Epithelial cell of proximal tubule (primary cell): ENCODE measurements at regions not wholly inside any gene's neighbourhood (a gene's known extent, or its start where the extent isn't known, plus 50 kb on each side); places are given as distances from the start of the nearest gene placed in this dataset.

ENCODE experiments used
- DNase-seq: peaks from one replicate; pipeline ENCODE4 v3.0.0-alpha.2; 2011; ENCODE audit warnings: low read depth
- H3K4me3 ChIP-seq: 2 replicates; pipeline ENCODE4 v1.5.1; 2011; ENCODE audit warnings: low read depth, mild to moderate bottlenecking, low read length
- TF ChIP-seq, protein P1 (sequence below): conservative IDR thresholded peaks from 2 replicates; pipeline ENCODE4 v1.5.1; 2012; ENCODE audit warnings: low read depth, mild to moderate bottlenecking, low read length

DNA sequence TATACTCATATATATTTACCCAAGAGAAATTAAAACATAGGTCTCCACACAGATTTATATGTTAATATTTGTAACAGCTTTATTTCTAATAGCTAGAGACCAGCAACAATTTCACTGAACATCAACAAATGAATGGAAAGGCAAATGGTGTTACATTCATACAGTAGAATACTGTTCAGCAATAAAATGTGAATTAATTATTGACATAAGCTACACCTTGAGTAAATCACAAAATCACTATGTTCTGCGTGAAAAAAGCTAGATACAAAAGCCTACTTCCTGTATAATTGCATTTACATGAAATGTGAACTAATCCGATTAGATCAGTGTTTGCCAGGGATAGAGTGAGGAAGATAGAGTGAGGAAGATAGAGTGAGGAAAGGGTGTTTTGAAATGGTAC is 945.7 kb downstream of the SQOR start:
- DNase-seq = no peak
- TF ChIP-seq, protein P1, sequence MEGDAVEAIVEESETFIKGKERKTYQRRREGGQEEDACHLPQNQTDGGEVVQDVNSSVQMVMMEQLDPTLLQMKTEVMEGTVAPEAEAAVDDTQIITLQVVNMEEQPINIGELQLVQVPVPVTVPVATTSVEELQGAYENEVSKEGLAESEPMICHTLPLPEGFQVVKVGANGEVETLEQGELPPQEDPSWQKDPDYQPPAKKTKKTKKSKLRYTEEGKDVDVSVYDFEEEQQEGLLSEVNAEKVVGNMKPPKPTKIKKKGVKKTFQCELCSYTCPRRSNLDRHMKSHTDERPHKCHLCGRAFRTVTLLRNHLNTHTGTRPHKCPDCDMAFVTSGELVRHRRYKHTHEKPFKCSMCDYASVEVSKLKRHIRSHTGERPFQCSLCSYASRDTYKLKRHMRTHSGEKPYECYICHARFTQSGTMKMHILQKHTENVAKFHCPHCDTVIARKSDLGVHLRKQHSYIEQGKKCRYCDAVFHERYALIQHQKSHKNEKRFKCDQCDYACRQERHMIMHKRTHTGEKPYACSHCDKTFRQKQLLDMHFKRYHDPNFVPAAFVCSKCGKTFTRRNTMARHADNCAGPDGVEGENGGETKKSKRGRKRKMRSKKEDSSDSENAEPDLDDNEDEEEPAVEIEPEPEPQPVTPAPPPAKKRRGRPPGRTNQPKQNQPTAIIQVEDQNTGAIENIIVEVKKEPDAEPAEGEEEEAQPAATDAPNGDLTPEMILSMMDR = no peak
- H3K4me3 ChIP-seq = no peak overlapping the region

DNA sequence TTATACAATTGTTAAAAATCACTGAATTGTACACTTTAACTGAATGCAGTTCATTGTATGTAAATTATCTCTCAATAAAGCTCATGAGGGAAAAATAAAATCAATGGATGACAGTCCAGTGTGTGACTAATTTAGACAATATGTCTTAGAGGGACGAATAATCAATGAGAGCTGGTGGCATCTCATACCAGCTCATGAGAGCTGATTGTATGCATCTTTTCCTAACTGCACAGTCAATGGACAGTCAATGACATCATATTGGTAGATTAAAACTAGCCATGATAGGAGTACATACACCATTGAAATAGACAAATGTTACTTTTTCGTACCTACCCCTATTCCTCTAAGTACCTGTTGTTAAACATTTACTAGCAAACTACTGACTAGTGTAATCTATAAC is 946.1 kb downstream of the SQOR start:
- no peak for DNase-seq
- no peak overlapping the region for H3K4me3 ChIP-seq
- TF ChIP-seq, protein P1 = no peak

DNA sequence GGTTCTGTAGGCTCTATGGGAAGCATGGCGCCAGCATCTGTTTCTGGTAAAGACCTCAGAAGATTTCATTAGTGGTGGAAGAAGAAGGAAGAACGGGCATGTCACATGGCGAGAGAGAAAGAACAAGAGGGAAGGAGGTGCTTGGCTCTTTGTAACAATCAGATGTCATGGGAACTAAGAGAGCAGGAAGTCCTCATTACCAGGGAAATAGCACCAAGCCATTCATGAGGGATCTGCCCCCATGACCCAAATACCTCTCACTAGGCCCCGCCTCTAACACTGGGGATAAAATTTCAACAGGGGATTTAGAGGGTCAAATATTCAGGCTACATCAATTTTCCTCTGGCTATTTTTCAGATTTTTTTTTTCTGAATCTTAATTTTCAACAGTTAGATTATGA is 954.3 kb downstream of the SQOR start:
- no peak for DNase-seq
- H3K4me3 ChIP-seq = no peak overlapping the region
- TF ChIP-seq, protein P1 = no peak

DNA sequence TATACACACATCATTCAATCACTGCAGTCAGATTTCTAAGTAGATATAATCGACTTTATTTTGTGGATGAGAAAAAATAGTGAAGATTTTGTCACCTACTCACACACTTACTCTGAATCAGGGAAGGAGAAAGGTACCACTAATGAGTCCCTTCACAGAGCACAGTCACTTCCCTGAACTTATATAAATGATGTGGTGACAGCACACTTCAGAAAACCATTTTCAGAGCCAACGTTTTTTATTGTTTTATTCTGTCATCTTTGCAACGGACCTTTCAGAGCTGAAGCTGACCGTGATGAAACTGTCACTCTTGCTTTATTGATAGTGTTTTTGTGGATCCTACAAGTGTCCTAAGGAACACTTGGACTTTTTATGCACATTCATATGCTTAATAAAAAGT is 956.6 kb downstream of the SQOR start:
- TF ChIP-seq, protein P1 = no peak
- H3K4me3 ChIP-seq = no peak overlapping the region
- DNase-seq = no peak

DNA sequence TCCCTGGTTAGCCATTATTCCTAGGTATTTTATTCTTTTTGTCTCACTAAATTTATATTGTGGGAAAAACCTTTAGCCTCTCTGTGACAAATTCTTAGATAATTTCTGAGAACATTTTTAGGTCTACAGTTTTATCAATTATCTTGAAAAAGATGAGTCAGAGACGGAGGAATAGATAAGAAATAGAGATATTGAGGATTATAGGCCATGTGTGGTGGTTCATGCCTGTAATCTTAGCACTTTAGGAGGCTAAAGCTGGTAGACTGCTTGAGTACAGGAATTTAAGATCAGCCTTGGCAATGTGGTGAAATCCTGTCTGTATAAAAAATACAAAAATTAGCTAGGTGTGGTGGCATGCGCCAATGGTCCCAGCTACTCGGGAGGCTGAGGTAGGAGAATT is 960.2 kb downstream of the SQOR start:
- H3K4me3 ChIP-seq = no peak overlapping the region
- TF ChIP-seq, protein P1 = no peak
- no peak for DNase-seq

DNA sequence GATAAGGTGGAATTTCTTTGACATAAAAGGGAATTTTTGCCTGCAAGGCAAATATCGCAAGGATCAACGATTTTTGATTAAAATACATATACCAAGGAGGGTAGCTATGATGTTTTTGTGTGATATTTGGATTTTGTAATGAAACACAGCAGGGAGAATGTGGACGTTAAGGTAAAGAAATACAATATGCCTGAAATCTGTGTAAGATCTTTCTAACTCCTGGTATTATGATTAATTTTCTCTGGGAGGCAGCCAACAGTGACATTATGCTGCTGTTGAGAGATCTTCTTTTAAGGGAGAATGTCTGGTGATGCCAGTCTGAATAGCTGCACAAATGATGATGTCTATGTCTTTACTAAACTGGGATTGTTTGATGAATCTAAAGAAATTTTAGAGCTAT is 972.2 kb downstream of the SQOR start:
- H3K4me3 ChIP-seq = no peak overlapping the region
- TF ChIP-seq, protein P1 = no peak
- DNase-seq = no peak

DNA sequence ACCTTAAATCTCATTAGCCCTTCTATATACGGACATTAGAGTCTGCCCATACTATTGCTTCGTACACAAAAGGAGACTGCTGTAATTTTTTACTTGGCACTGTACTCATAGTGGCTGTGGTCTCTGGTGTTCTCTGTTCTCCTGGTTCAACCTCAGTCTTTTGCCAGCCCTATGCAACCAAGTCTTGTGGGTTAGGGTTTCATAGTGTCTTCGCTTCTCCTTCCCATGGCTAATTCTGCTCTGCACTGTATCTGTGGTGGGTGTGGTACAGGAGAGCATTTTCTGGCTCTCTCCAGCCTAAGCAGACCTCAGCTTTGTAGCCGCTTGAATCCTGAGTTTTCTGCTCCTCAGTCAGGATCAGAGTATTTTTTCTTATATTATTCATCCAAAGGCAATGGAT is 981.2 kb downstream of the SQOR start:
- DNase-seq = no peak
- TF ChIP-seq, protein P1 = no peak
- no peak overlapping the region for H3K4me3 ChIP-seq
